ENCODE measurements at regions not wholly inside any gene's neighbourhood (a gene's known extent, or its start where the extent isn't known, plus 50 kb on each side); places are given as distances from the start of the nearest gene placed in this dataset.

GRCh38 chr4:176404621-176405020 is 84.9 kb downstream of the SPCS3 start:
- H3K27me3 Mint-ChIP-seq (ENCODE audit: low read depth): no peaks in the 10 kb centered on the region
- H3K36me3 Mint-ChIP-seq (ENCODE audit: low read depth): no peaks in the 10 kb centered on the region
- H3K4me3 Mint-ChIP-seq (ENCODE audit: unreplicated experiment): no peak overlapping the region
- peaks cover 23% of the 10 kb centered on the region for H3K4me1 Mint-ChIP-seq (ENCODE audit: low read depth)
- H3K27ac Mint-ChIP-seq (ENCODE audit: unreplicated experiment): no peak overlapping the region
- TF ChIP-seq CTCF (IDR thresholded peaks at IDR 0.05): no peak
- peaks cover 12% of the 10 kb centered on the region for H3K9me3 Mint-ChIP-seq (ENCODE audit: low read depth)
- DNase-seq (ENCODE audit: low spot score): no peak

GRCh38 chr4:176406297-176406696 is 86.5 kb downstream of the SPCS3 start:
- Mint-ChIP-seq H3K4me3 (ENCODE audit: unreplicated experiment) (no peak overlapping the region), H3K9me3 (ENCODE audit: low read depth) (peaks cover 18% of the 10 kb centered on the region), H3K27me3 (ENCODE audit: low read depth) (no peaks in the 10 kb centered on the region), H3K4me1 (ENCODE audit: low read depth) (peaks cover 19% of the 10 kb centered on the region), H3K36me3 (ENCODE audit: low read depth) (no peaks in the 10 kb centered on the region), H3K27ac (ENCODE audit: unreplicated experiment) (no peak overlapping the region)
- no peak for TF ChIP-seq CTCF (IDR thresholded peaks at IDR 0.05)
- no peak for DNase-seq (ENCODE audit: low spot score)

- no peak overlapping the region for H3K4me3 Mint-ChIP-seq (ENCODE audit: unreplicated experiment)
- peaks cover 19% of the 10 kb centered on the region for H3K9me3 Mint-ChIP-seq (ENCODE audit: low read depth)
- H3K27ac Mint-ChIP-seq (ENCODE audit: unreplicated experiment): no peak overlapping the region
- H3K4me1 Mint-ChIP-seq (ENCODE audit: low read depth): peaks cover 18% of the 10 kb centered on the region
- no peaks in the 10 kb centered on the region for H3K27me3 Mint-ChIP-seq (ENCODE audit: low read depth)
- TF ChIP-seq CTCF (IDR thresholded peaks at IDR 0.05): no peak
- no peak for DNase-seq (ENCODE audit: low spot score)
- H3K36me3 Mint-ChIP-seq (ENCODE audit: low read depth): peaks cover 2% of the 10 kb centered on the region
These were observed 87.0 kb downstream of the SPCS3 start for GRCh38 chr4:176406736-176407135.

GRCh38 chr4:176409627-176410026 is 89.9 kb downstream of the SPCS3 start:
- TF ChIP-seq CTCF (IDR thresholded peaks at IDR 0.05): no peak
- H3K27ac Mint-ChIP-seq (ENCODE audit: unreplicated experiment): no peak overlapping the region
- H3K36me3 Mint-ChIP-seq (ENCODE audit: low read depth): peaks cover 3% of the 10 kb centered on the region
- no peak for DNase-seq (ENCODE audit: low spot score)
- peaks cover 11% of the 10 kb centered on the region for H3K4me1 Mint-ChIP-seq (ENCODE audit: low read depth)
- H3K27me3 Mint-ChIP-seq (ENCODE audit: low read depth): peaks cover 1% of the 10 kb centered on the region
- no peak overlapping the region for H3K4me3 Mint-ChIP-seq (ENCODE audit: unreplicated experiment)
- peaks cover 18% of the 10 kb centered on the region for H3K9me3 Mint-ChIP-seq (ENCODE audit: low read depth)

GRCh38 chr4:176413171-176413570 is 93.4 kb downstream of the SPCS3 start:
- Mint-ChIP-seq H3K27ac (ENCODE audit: unreplicated experiment) (no peak overlapping the region), H3K4me3 (ENCODE audit: unreplicated experiment) (no peak overlapping the region), H3K4me1 (ENCODE audit: low read depth) (peaks cover 7% of the 10 kb centered on the region), H3K9me3 (ENCODE audit: low read depth) (peaks cover 21% of the 10 kb centered on the region), H3K27me3 (ENCODE audit: low read depth) (peaks cover 7% of the 10 kb centered on the region), H3K36me3 (ENCODE audit: low read depth) (peaks cover 4% of the 10 kb centered on the region)
- no peak for DNase-seq (ENCODE audit: low spot score)
- no peak for TF ChIP-seq CTCF (IDR thresholded peaks at IDR 0.05)
